Right atrium auricular region (tissue), 2 donors: ENCODE measurements at regions not wholly inside any gene's neighbourhood (a gene's known extent, or its start where the extent isn't known, plus 50 kb on each side); places are given as distances from the start of the nearest gene placed in this dataset.

Experiments used
- DNase-seq: peaks from one replicate; pipeline ENCODE4 v3.0.0-alpha.2; 2019; ENCODE audit warnings: low spot score
- H3K27ac ChIP-seq, 2 donors: fragments of 200-600 bp; sonication (generic); 1 replicate in 1 of 2; 2 replicates in 1 of 2; pipeline ENCODE4 v1.5.1; 2016 to 2019
- H3K27me3 ChIP-seq, 2 donors: fragments of 200-600 bp; sonication (generic); one replicate each; pipeline versions ENCODE4 v1.5.1 to v1.6.0; 2017 to 2019
- H3K36me3 ChIP-seq: fragments of 200-600 bp; sonication (generic); one replicate; pipeline ENCODE4 v1.5.1; 2016
- H3K4me1 ChIP-seq, 2 donors: fragments of 200-600 bp; sonication (generic); one replicate each; pipeline versions ENCODE4 v1.5.1 to v1.6.0; 2017 to 2019
- H3K4me3 ChIP-seq, 2 donors: fragments of 200-600 bp; sonication (generic); 1 replicate in 1 of 2; 2 replicates in 1 of 2; pipeline ENCODE4 v1.5.1; 2017 to 2019; ENCODE audit warnings: mild to moderate bottlenecking in 1 of 2, moderate library complexity in 1 of 2
- H3K9me3 ChIP-seq, 2 donors: fragments of 200-600 bp; sonication (generic); one replicate each; pipeline ENCODE4 v1.5.1; 2019
- TF ChIP-seq, protein P1 (sequence below), 2 donors: fragments of 200-600 bp; sonication (generic); IDR thresholded peaks; one replicate each; pipeline ENCODE4 v1.5.1; 2019; ENCODE audit warnings: antibody characterized with exemption in 2 of 2

- Histone ChIP-seq H3K4me1 (peaks cover 0 to 10% of the 10 kb centered on the region in 2 donors), H3K27ac (no peak overlapping the region), H3K4me3 (no peak overlapping the region), H3K9me3 (peaks cover 0 to 3% of the 10 kb centered on the region in 2 donors), H3K27me3 (no peaks in the 10 kb centered on the region), H3K36me3 (no peaks in the 10 kb centered on the region)
- TF ChIP-seq, protein P1, sequence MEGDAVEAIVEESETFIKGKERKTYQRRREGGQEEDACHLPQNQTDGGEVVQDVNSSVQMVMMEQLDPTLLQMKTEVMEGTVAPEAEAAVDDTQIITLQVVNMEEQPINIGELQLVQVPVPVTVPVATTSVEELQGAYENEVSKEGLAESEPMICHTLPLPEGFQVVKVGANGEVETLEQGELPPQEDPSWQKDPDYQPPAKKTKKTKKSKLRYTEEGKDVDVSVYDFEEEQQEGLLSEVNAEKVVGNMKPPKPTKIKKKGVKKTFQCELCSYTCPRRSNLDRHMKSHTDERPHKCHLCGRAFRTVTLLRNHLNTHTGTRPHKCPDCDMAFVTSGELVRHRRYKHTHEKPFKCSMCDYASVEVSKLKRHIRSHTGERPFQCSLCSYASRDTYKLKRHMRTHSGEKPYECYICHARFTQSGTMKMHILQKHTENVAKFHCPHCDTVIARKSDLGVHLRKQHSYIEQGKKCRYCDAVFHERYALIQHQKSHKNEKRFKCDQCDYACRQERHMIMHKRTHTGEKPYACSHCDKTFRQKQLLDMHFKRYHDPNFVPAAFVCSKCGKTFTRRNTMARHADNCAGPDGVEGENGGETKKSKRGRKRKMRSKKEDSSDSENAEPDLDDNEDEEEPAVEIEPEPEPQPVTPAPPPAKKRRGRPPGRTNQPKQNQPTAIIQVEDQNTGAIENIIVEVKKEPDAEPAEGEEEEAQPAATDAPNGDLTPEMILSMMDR (IDR thresholded peaks at IDR 0.05): no peak
- no peak for DNase-seq
Measured at GRCh38 chr20:39338469-39339376, 376.6 kb downstream of the DHX35 start.

- no peaks in the 10 kb centered on the region for H3K36me3 ChIP-seq
Measured at GRCh38 chr20:39333211-39333610, 371.1 kb downstream of the DHX35 start.

GRCh38 chr20:39328347-39328746 is 366.2 kb downstream of the DHX35 start:
- H3K36me3 ChIP-seq: no peaks in the 10 kb centered on the region
- no peaks in the 10 kb centered on the region for H3K4me1 ChIP-seq
- no peak for DNase-seq
- no peak overlapping the region for H3K4me3 ChIP-seq
- no peak overlapping the region for H3K27ac ChIP-seq
- no peaks in the 10 kb centered on the region for H3K9me3 ChIP-seq
- TF ChIP-seq, protein P1 (IDR thresholded peaks at IDR 0.05): no peak
- no peaks in the 10 kb centered on the region for H3K27me3 ChIP-seq

More at GRCh38 chr20:39333211-39333610, 371.1 kb downstream of the DHX35 start:
- H3K4me3 ChIP-seq: no peak overlapping the region
- DNase-seq: no peak
- H3K4me1 ChIP-seq: no peaks in the 10 kb centered on the region
- TF ChIP-seq, protein P1 (IDR thresholded peaks at IDR 0.05): no peak
- H3K27me3 ChIP-seq: no peaks in the 10 kb centered on the region
- H3K27ac ChIP-seq: no peak overlapping the region
- H3K9me3 ChIP-seq: no peaks in the 10 kb centered on the region

DNA sequence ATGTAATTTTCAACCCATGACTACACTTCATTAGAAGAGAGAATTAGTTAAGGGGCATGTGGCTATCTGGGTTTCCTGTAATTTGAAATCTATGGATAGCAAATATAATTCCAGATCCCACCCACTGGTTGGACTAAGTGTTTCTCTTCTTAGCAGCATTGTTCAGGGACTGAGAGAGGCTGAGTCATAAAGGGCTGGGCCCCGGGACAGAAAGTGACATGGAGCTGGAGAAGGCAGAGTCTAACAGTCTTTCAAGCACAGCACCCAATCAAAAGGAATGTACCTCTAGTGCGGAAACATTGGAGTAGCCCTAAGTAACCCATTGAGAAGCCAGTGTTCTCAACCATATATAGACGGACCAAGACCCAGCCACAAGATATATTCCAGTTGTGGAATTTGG is 363.9 kb downstream of the DHX35 start:
- Histone ChIP-seq H3K27me3 (no peaks in the 10 kb centered on the region), H3K36me3 (no peaks in the 10 kb centered on the region), H3K4me3 (no peak overlapping the region), H3K27ac (no peak overlapping the region), H3K9me3 (no peaks in the 10 kb centered on the region), H3K4me1 (no peaks in the 10 kb centered on the region)
- DNase-seq: no peak
- TF ChIP-seq, protein P1 (IDR thresholded peaks at IDR 0.05): no peak

GRCh38 chr20:39318911-39319310 is 356.8 kb downstream of the DHX35 start:
- no peak for DNase-seq
- H3K27me3 ChIP-seq: no peaks in the 10 kb centered on the region
- no peaks in the 10 kb centered on the region for H3K36me3 ChIP-seq
- no peak overlapping the region for H3K4me3 ChIP-seq
- no peak overlapping the region for H3K27ac ChIP-seq
- TF ChIP-seq, protein P1 (IDR thresholded peaks at IDR 0.05): no peak
- H3K9me3 ChIP-seq: no peaks in the 10 kb centered on the region
- no peaks in the 10 kb centered on the region for H3K4me1 ChIP-seq
